K562 (cell line): ENCODE measurements at regions not wholly inside any gene's neighbourhood (a gene's known extent, or its start where the extent isn't known, plus 50 kb on each side); places are given as distances from the start of the nearest gene placed in this dataset.

Source experiments
- ATAC-seq: fragments of 200-7000 bp; cut with Tn5 transposase; 3 replicates; pipeline ENCODE4 v1.9.1; 2020; ENCODE audit warnings: moderate library complexity
- BruUV-seq: library from RNA; stranded (reverse); fragments of 400-500 nt; replicated peaks from 2 replicates; lab custom pipeline; 2021; lab: Mats Ljungman, UMichigan
- CTCF ChIA-PET: fragments of 300-600 bp; formaldehyde crosslinking; extraction: SDS; loops from one replicate; lab custom pipeline; 2021; ENCODE audit warnings: low intra/inter-chr PET ratio; lab: Yijun Ruan, JAX
- POLR2A ChIA-PET: fragments of 300-600, 350-650 bp; sonication (Branson Sonifier 250); formaldehyde crosslinking; extraction: SDS; loops from one replicate; lab custom pipeline; 2021; ENCODE audit warnings: antibody characterized with exemption, inconsistent platforms; lab: Yijun Ruan, JAX
- DNase-seq, 4 experiments: peaks; one replicate each; pipeline versions ENCODE4 v3.0.0 to v3.0.0-alpha.2; 2011 to 2018; ENCODE audit warnings: low spot score in 3 of 4, mixed read lengths in 3 of 4; ENCODE audit errors: extremely low read depth in 1 of 4
- FAIRE-seq: peaks from 2 replicates; lab custom pipeline; 2011; peaks lifted over from hg19 to GRCh38; lab: Jason Lieb, UNC
- H2AFZ ChIP-seq: 2 replicates; pipeline ENCODE4 v1.6.0; 2011; ENCODE audit warnings: low read depth, low read length, control low read depth, inconsistent platforms
- H3K27ac ChIP-seq: fragments of 200-600 bp; 3 replicates; pipeline ENCODE4 v1.8.0; 2011; ENCODE audit warnings: low read depth, mild to moderate bottlenecking, control low read depth, inconsistent platforms, low read length, moderate library complexity, mixed read lengths; ENCODE audit errors: extremely low read depth
- H3K27me3 ChIP-seq, 2 experiments: fragments of 300-600 bp in 1 of 2; 2 replicates in 1 of 2; 3 replicates in 1 of 2; pipeline versions ENCODE4 v1.6.0 to v1.8.0; 2011; ENCODE audit warnings: inconsistent platforms in 2 of 2, low read length in 2 of 2, mild to moderate bottlenecking in 1 of 2, mixed read lengths in 1 of 2, moderate library complexity in 1 of 2; ENCODE audit not compliant: control insufficient read depth in 2 of 2, insufficient read depth in 2 of 2
- H3K36me3 ChIP-seq: fragments of 300-600 bp; 3 replicates; pipeline ENCODE4 v1.8.0; 2011; ENCODE audit warnings: mild to moderate bottlenecking, low read length, inconsistent platforms; ENCODE audit not compliant: control insufficient read depth, insufficient read depth
- H3K4me1 ChIP-seq, 2 experiments: fragments of 200-600 bp in 1 of 2; replicated peaks in 1 of 2; 2 replicates in 1 of 2; 3 replicates in 1 of 2; pipeline versions ENCODE4 v1.5.1 to v1.8.0; 2011; ENCODE audit warnings: inconsistent platforms in 2 of 2, low read length in 2 of 2, mild to moderate bottlenecking in 1 of 2, mixed read lengths in 1 of 2, moderate library complexity in 1 of 2; ENCODE audit not compliant: control insufficient read depth in 2 of 2, insufficient read depth in 2 of 2
- H3K4me2 ChIP-seq: 2 replicates; pipeline ENCODE4 v1.6.1; 2011; ENCODE audit warnings: low read length, control low read depth, inconsistent platforms, mixed read lengths; ENCODE audit not compliant: insufficient read depth
- H3K4me3 ChIP-seq: fragments of 200-600 bp; sonication (generic), shearing (Covaris generic); 2 replicates; pipeline ENCODE4 v1.5.1; 2016; ENCODE audit warnings: control low read depth, inconsistent platforms
- H3K79me2 ChIP-seq: fragments of 200-600 bp; 3 replicates; pipeline ENCODE4 v1.8.0; 2011; ENCODE audit warnings: low read length, inconsistent platforms; ENCODE audit not compliant: control insufficient read depth, insufficient read depth
- H3K9ac ChIP-seq, 2 experiments: 2 replicates each; pipeline versions ENCODE4 v1.6.0 to v1.6.1; 2011; ENCODE audit warnings: low read depth in 2 of 2, low read length in 2 of 2, control low read depth in 1 of 2, inconsistent platforms in 1 of 2, mild to moderate bottlenecking in 1 of 2, mixed read lengths in 1 of 2; ENCODE audit not compliant: insufficient read depth in 1 of 2
- H3K9me1 ChIP-seq: one replicate; pipeline ENCODE4 v1.6.0; 2011; ENCODE audit warnings: inconsistent platforms, mild to moderate bottlenecking, low read length, moderate library complexity; ENCODE audit not compliant: control insufficient read depth, insufficient read depth
- H3K9me3 ChIP-seq: replicated peaks from 2 replicates; pipeline ENCODE4 v1.5.1; 2011; ENCODE audit warnings: low read depth, low read length, inconsistent platforms; ENCODE audit not compliant: control insufficient read depth, insufficient read depth
- H4K20me1 ChIP-seq: replicated peaks from 2 replicates; pipeline ENCODE4 v1.6.1; 2011; ENCODE audit warnings: low read length, inconsistent platforms, mixed read lengths; ENCODE audit not compliant: control insufficient read depth, insufficient read depth
- ADNP ChIP-seq: fragments of 200-800 bp; sonication (Bioruptor generic); IDR thresholded peaks from 2 replicates; pipeline ENCODE4 v1.6.1; 2016; ENCODE audit warnings: missing genetic modification characterization, missing compliant biosample characterization
- HNRNPK ChIP-seq: fragments of 200-400 bp; formaldehyde crosslinking; IDR thresholded peaks from one replicate; pipeline ENCODE4 v1.6.1; 2018; ENCODE audit warnings: mild to moderate bottlenecking, low read depth, low read length; ENCODE audit not compliant: poor library complexity, severe bottlenecking
- PCBP2 ChIP-seq: fragments of 200-400 bp; formaldehyde crosslinking; IDR thresholded peaks from 2 replicates; pipeline ENCODE4 v1.6.1; 2018; ENCODE audit warnings: low read length, low read depth, mild to moderate bottlenecking, moderate library complexity; ENCODE audit not compliant: poor library complexity, severe bottlenecking
- PHF8 ChIP-seq: fragments of 200-600 bp; sonication (generic); IDR thresholded peaks from 2 replicates; pipeline ENCODE4 v1.6.1; 2012; ENCODE audit warnings: mixed run types, mild to moderate bottlenecking, inconsistent platforms, low read length, moderate library complexity, borderline replicate concordance
- TSC22D4 ChIP-seq: fragments of 450-650 bp; IDR thresholded peaks from 2 replicates; pipeline ENCODE4 v1.6.1; 2016; ENCODE audit warnings: missing genetic modification characterization, missing biosample characterization, control low read depth
- TSHZ1 ChIP-seq: fragments of 250-450 bp; sonication (Bioruptor Pico); IDR thresholded peaks from 2 replicates; pipeline ENCODE4 v1.4.0; 2020; ENCODE audit warnings: mild to moderate bottlenecking, moderate library complexity
- ZBTB11 ChIP-seq, 3 experiments: fragments of 200-800 bp in 1 of 3; fragments of 250-450 bp in 1 of 3; fragments of 450-650 bp in 1 of 3; sonication (Bioruptor Pico) in 1 of 3; sonication (Bioruptor generic) in 1 of 3; formaldehyde crosslinking in 1 of 3; IDR thresholded peaks; 2 replicates each; pipeline versions ENCODE4 v1.6.1 to v1.8.0; 2016 to 2022; ENCODE audit warnings: mild to moderate bottlenecking in 2 of 3, missing genetic modification characterization in 2 of 3, missing compliant biosample characterization in 1 of 3, moderate library complexity in 1 of 3
- ZNF12 ChIP-seq: sonication (generic); formaldehyde crosslinking; IDR thresholded peaks from 2 replicates; pipeline ENCODE4 v1.4.0; 2020; ENCODE audit warnings: mild to moderate bottlenecking, missing genetic modification reagents
- ZNF277 ChIP-seq: fragments of 250-450 bp; sonication (Bioruptor Pico); IDR thresholded peaks from 2 replicates; pipeline ENCODE4 v1.8.0; 2022; ENCODE audit warnings: inconsistent platforms, mild to moderate bottlenecking, moderate library complexity, borderline replicate concordance
- WGBS: fragments of 100-300 bp; shearing (Covaris generic); methylation state at CpG from one replicate; pipeline ENCODE4 v1.1.6; 2016; ENCODE audit warnings: low coverage, mixed read lengths; ENCODE audit not compliant: insufficient coverage; ENCODE audit errors: missing lambda C conversion rate; 5-methylcytosine and 5-hydroxymethylcytosine counted together
- in situ Hi-C: fragments of 300-500 bp; cut with MboI; formaldehyde crosslinking; loops from 4 replicates; pipeline ENCODE4 v1.15.0; 2018; ENCODE audit warnings: inconsistent platforms, mixed read lengths
- intact Hi-C: fragments of 100-400 bp; cut with micrococcal nuclease; formaldehyde crosslinking; loops from 2 replicates; pipeline ENCODE4 v1.14.2; 2022

GRCh38 chr6:71040043-71040442, 83.2 kb upstream of the B3GAT2 start:
- H3K36me3 ChIP-seq: no peaks in the 10 kb centered on the region
- no peaks in the 10 kb centered on the region for H3K79me2 ChIP-seq
- no peak overlapping the region for H3K27ac ChIP-seq
- no peaks in the 10 kb centered on the region for H3K4me1 ChIP-seq
- H3K9me3 ChIP-seq: no peaks in the 10 kb centered on the region
- DNase-seq (no peak), ATAC-seq (no peak), FAIRE-seq (no peak)
- in situ Hi-C loops: no loop called here
- BruUV-seq: no TSS peak
- POLR2A ChIA-PET: interaction anchor here (0.8 kb wide), 1 partner anchor 123 kb away, joined by 3 read pairs; no protein-coding TSS in a partner anchor
- TF ChIP-seq ADNP (tag) (no peak), TSC22D4 (tag) (no peak), PCBP2 (no peak), ZBTB11 (CRISPR knock-in tag; IDR thresholded peaks at IDR 0.05) (no peak), HNRNPK (no peak), ZNF12 (CRISPR knock-in tag) (no peak), TSHZ1 (CRISPR knock-in tag) (no peak), PHF8 (no peak), ZNF277 (CRISPR knock-in tag) (no peak)
- no peaks in the 10 kb centered on the region for H4K20me1 ChIP-seq
- no peak overlapping the region for H3K9ac ChIP-seq
- intact Hi-C loops: no loop called here
- CTCF ChIA-PET: no interaction called here
- H2AFZ ChIP-seq: no peak overlapping the region
- no peak overlapping the region for H3K4me3 ChIP-seq
- 0% methylated on average over 1 of the region's 1 CpG for WGBS
- peaks cover 0 to 4% of the 10 kb centered on the region in 2 experiments; a peak in 1 of 5 replicates for H3K27me3 ChIP-seq
- no peaks in the 10 kb centered on the region for H3K9me1 ChIP-seq
- no peak overlapping the region for H3K4me2 ChIP-seq
